ENCODE measurements at regions not wholly inside any gene's neighbourhood (a gene's known extent, or its start where the extent isn't known, plus 50 kb on each side); places are given as distances from the start of the nearest gene placed in this dataset.
A peak's percentile ranks its signal among the peaks of the same experiment; 100 is the strongest.

DNA sequence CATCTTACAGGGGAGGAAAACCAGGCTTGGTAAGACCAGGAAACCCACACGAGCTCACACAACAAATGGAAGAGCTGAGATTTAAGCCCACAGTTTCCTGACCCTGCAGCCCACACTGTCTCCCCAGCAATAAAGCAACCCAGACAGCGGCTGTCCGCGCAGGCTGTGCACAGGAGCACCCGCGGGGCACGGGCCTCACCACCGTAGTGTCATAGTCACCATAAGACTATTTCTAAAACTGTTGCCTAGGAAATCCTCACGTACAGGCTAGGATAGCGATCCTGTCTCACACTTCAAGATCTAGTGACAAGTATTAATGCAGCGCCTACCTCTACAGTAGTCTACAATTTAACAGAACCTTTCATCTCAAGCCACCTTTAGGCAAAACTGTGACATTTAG lies 54.0 kb upstream of the SYT6 start:
- no peak overlapping the region for H3K4me3 ChIP-seq (ENCODE audit: low read depth, low read length, poor library complexity, severe bottlenecking)
- no peak for DNase-seq (ENCODE audit: low spot score)
- ChIA-PET POLR2A (ENCODE audit: low non-redundant PET) (interaction anchor here (0.6 kb wide), 1 partner anchor 255 kb away, joined by 5 read pairs; no protein-coding TSS in a partner anchor), CTCF (no interaction called here)
- peak overlapping the region; percentile 11 for H3K27ac ChIP-seq (ENCODE audit: low read depth, low read length, poor library complexity, severe bottlenecking)
- intact Hi-C loops (cut with micrococcal nuclease; ENCODE audit: unreplicated experiment): no loop called here
- H3K27me3 ChIP-seq (replicated peaks; ENCODE audit: insufficient read depth, low read depth, low read length, poor library complexity): no peaks in the 10 kb centered on the region
- TF ChIP-seq, protein P1, sequence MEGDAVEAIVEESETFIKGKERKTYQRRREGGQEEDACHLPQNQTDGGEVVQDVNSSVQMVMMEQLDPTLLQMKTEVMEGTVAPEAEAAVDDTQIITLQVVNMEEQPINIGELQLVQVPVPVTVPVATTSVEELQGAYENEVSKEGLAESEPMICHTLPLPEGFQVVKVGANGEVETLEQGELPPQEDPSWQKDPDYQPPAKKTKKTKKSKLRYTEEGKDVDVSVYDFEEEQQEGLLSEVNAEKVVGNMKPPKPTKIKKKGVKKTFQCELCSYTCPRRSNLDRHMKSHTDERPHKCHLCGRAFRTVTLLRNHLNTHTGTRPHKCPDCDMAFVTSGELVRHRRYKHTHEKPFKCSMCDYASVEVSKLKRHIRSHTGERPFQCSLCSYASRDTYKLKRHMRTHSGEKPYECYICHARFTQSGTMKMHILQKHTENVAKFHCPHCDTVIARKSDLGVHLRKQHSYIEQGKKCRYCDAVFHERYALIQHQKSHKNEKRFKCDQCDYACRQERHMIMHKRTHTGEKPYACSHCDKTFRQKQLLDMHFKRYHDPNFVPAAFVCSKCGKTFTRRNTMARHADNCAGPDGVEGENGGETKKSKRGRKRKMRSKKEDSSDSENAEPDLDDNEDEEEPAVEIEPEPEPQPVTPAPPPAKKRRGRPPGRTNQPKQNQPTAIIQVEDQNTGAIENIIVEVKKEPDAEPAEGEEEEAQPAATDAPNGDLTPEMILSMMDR (conservative IDR thresholded peaks at IDR 0.05; ENCODE audit: low read depth, low read length): no peak
- no peak for TF ChIP-seq EZH2 (IDR thresholded peaks at IDR 0.05; ENCODE audit: borderline replicate concordance, low read depth, low read length, poor library complexity, severe bottlenecking)
- peaks cover 13% of the 10 kb centered on the region for H3K4me1 ChIP-seq (ENCODE audit: insufficient read depth, low read length, poor library complexity, severe bottlenecking)
- BruUV-seq (replicated peaks): no TSS peak
- no peaks in the 10 kb centered on the region for H3K36me3 ChIP-seq (ENCODE audit: insufficient read depth, low read length, poor library complexity, severe bottlenecking)
- H3K9me3 ChIP-seq (ENCODE audit: low read depth, low read length, poor library complexity, severe bottlenecking): no peaks in the 10 kb centered on the region

DNA sequence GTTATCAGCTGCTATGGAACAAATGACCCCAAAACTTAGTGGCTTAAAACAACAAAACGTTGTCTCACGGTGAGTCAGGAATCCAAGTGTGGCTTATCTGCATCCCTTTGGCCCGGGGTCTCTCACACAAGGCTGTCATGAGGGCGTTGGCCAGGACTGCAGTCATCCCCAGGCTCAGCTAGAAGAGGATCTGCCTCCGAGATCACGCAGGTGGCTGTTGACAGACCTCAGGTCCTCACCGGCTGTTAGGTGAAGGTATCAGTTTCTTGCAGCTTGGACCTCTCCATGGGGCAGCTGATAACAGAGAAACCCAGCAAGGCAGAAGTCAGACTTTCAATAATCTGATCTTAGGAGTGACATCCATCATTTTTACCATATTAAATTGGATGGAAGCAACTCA lies 52.7 kb upstream of the SYT6 start:
- Histone ChIP-seq H3K27ac (ENCODE audit: low read depth, low read length, poor library complexity, severe bottlenecking) (no peak overlapping the region), H3K36me3 (ENCODE audit: insufficient read depth, low read length, poor library complexity, severe bottlenecking) (no peaks in the 10 kb centered on the region), H3K27me3 (replicated peaks; ENCODE audit: insufficient read depth, low read depth, low read length, poor library complexity) (no peaks in the 10 kb centered on the region), H3K4me1 (ENCODE audit: insufficient read depth, low read length, poor library complexity, severe bottlenecking) (peaks cover 17% of the 10 kb centered on the region), H3K9me3 (ENCODE audit: low read depth, low read length, poor library complexity, severe bottlenecking) (no peaks in the 10 kb centered on the region), H3K4me3 (ENCODE audit: low read depth, low read length, poor library complexity, severe bottlenecking) (no peak overlapping the region)
- CTCF ChIA-PET: no interaction called here
- intact Hi-C loops (cut with micrococcal nuclease; ENCODE audit: unreplicated experiment): no loop called here
- POLR2A ChIA-PET (ENCODE audit: low non-redundant PET): no interaction called here
- TF ChIP-seq, protein P1 (conservative IDR thresholded peaks at IDR 0.05; ENCODE audit: low read depth, low read length): no peak
- no peak for TF ChIP-seq EZH2 (IDR thresholded peaks at IDR 0.05; ENCODE audit: borderline replicate concordance, low read depth, low read length, poor library complexity, severe bottlenecking)
- DNase-seq (ENCODE audit: low spot score): no peak
- BruUV-seq (replicated peaks): no TSS peak

DNA sequence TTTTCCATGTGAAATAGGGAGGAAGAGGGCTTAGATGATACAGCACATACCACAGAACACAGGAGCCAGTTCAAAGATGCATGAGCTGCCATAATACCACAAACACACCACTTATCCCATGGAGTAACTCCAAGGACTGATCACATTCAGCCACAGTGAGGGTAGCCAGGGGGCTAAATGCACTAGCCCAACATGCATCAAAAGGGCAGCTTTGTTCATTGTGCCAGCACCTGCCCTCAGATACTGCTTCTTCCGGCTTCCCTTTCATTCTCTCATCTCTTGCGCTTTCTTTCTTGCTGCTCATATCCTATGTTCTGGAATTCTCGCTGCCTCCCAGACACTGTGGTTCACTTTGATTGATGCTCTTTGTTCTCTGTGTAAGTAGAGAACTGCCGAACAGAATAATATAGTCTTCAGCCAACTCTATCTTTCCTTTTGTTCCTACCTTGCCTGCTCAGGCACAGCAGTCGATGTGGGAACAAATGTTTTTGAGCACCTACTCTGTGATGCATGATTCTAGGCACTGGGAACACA lies 50.0 kb upstream of the SYT6 start:
- no peak for TF ChIP-seq EZH2 (IDR thresholded peaks at IDR 0.05; ENCODE audit: borderline replicate concordance, low read depth, low read length, poor library complexity, severe bottlenecking)
- TF ChIP-seq, protein P1 (conservative IDR thresholded peaks at IDR 0.05; ENCODE audit: low read depth, low read length): no peak
- no TSS peak for BruUV-seq (replicated peaks)
- ChIA-PET CTCF (no interaction called here), POLR2A (ENCODE audit: low non-redundant PET) (no interaction called here)
- intact Hi-C loops (cut with micrococcal nuclease; ENCODE audit: unreplicated experiment): no loop called here
- H3K9me3 ChIP-seq (ENCODE audit: low read depth, low read length, poor library complexity, severe bottlenecking): no peaks in the 10 kb centered on the region
- H3K4me3 ChIP-seq (ENCODE audit: low read depth, low read length, poor library complexity, severe bottlenecking): no peak overlapping the region
- H3K4me1 ChIP-seq (ENCODE audit: insufficient read depth, low read length, poor library complexity, severe bottlenecking): peaks cover 42% of the 10 kb centered on the region
- no peaks in the 10 kb centered on the region for H3K27me3 ChIP-seq (replicated peaks; ENCODE audit: insufficient read depth, low read depth, low read length, poor library complexity)
- peak overlapping the region; percentile 9 for H3K27ac ChIP-seq (ENCODE audit: low read depth, low read length, poor library complexity, severe bottlenecking)
- H3K36me3 ChIP-seq (ENCODE audit: insufficient read depth, low read length, poor library complexity, severe bottlenecking): no peaks in the 10 kb centered on the region
- no peak for DNase-seq (ENCODE audit: low spot score)
